K562 (cell line): ENCODE measurements at regions not wholly inside any gene's neighbourhood (a gene's known extent, or its start where the extent isn't known, plus 50 kb on each side); places are given as distances from the start of the nearest gene placed in this dataset.

Experiments
- ATAC-seq: fragments of 200-7000 bp; cut with Tn5 transposase; 3 replicates; pipeline ENCODE4 v1.9.1; 2020; ENCODE audit warnings: moderate library complexity
- BruUV-seq: library from RNA; stranded (reverse); fragments of 400-500 nt; replicated peaks from 2 replicates; lab custom pipeline; 2021; lab: Mats Ljungman, UMichigan
- CTCF ChIA-PET: fragments of 300-600 bp; formaldehyde crosslinking; extraction: SDS; loops from one replicate; lab custom pipeline; 2021; ENCODE audit warnings: low intra/inter-chr PET ratio; lab: Yijun Ruan, JAX
- POLR2A ChIA-PET: fragments of 300-600, 350-650 bp; sonication (Branson Sonifier 250); formaldehyde crosslinking; extraction: SDS; loops from one replicate; lab custom pipeline; 2021; ENCODE audit warnings: antibody characterized with exemption, inconsistent platforms; lab: Yijun Ruan, JAX
- DNase-seq, 4 experiments: peaks; one replicate each; pipeline versions ENCODE4 v3.0.0 to v3.0.0-alpha.2; 2011 to 2018; ENCODE audit warnings: low spot score in 3 of 4, mixed read lengths in 3 of 4; ENCODE audit errors: extremely low read depth in 1 of 4
- FAIRE-seq: peaks from 2 replicates; lab custom pipeline; 2011; peaks lifted over from hg19 to GRCh38; lab: Jason Lieb, UNC
- H2AFZ ChIP-seq: 2 replicates; pipeline ENCODE4 v1.6.0; 2011; ENCODE audit warnings: low read depth, low read length, control low read depth, inconsistent platforms
- H3K27ac ChIP-seq: fragments of 200-600 bp; 3 replicates; pipeline ENCODE4 v1.8.0; 2011; ENCODE audit warnings: low read depth, mild to moderate bottlenecking, control low read depth, inconsistent platforms, low read length, moderate library complexity, mixed read lengths; ENCODE audit errors: extremely low read depth
- H3K27me3 ChIP-seq, 2 experiments: fragments of 300-600 bp in 1 of 2; 2 replicates in 1 of 2; 3 replicates in 1 of 2; pipeline versions ENCODE4 v1.6.0 to v1.8.0; 2011; ENCODE audit warnings: inconsistent platforms in 2 of 2, low read length in 2 of 2, mild to moderate bottlenecking in 1 of 2, mixed read lengths in 1 of 2, moderate library complexity in 1 of 2; ENCODE audit not compliant: control insufficient read depth in 2 of 2, insufficient read depth in 2 of 2
- H3K36me3 ChIP-seq: fragments of 300-600 bp; 3 replicates; pipeline ENCODE4 v1.8.0; 2011; ENCODE audit warnings: mild to moderate bottlenecking, low read length, inconsistent platforms; ENCODE audit not compliant: control insufficient read depth, insufficient read depth
- H3K4me1 ChIP-seq, 2 experiments: fragments of 200-600 bp in 1 of 2; replicated peaks in 1 of 2; 2 replicates in 1 of 2; 3 replicates in 1 of 2; pipeline versions ENCODE4 v1.5.1 to v1.8.0; 2011; ENCODE audit warnings: inconsistent platforms in 2 of 2, low read length in 2 of 2, mild to moderate bottlenecking in 1 of 2, mixed read lengths in 1 of 2, moderate library complexity in 1 of 2; ENCODE audit not compliant: control insufficient read depth in 2 of 2, insufficient read depth in 2 of 2
- H3K4me2 ChIP-seq: 2 replicates; pipeline ENCODE4 v1.6.1; 2011; ENCODE audit warnings: low read length, control low read depth, inconsistent platforms, mixed read lengths; ENCODE audit not compliant: insufficient read depth
- H3K4me3 ChIP-seq: fragments of 200-600 bp; sonication (generic), shearing (Covaris generic); 2 replicates; pipeline ENCODE4 v1.5.1; 2016; ENCODE audit warnings: control low read depth, inconsistent platforms
- H3K79me2 ChIP-seq: fragments of 200-600 bp; 3 replicates; pipeline ENCODE4 v1.8.0; 2011; ENCODE audit warnings: low read length, inconsistent platforms; ENCODE audit not compliant: control insufficient read depth, insufficient read depth
- H3K9ac ChIP-seq, 2 experiments: 2 replicates each; pipeline versions ENCODE4 v1.6.0 to v1.6.1; 2011; ENCODE audit warnings: low read depth in 2 of 2, low read length in 2 of 2, control low read depth in 1 of 2, inconsistent platforms in 1 of 2, mild to moderate bottlenecking in 1 of 2, mixed read lengths in 1 of 2; ENCODE audit not compliant: insufficient read depth in 1 of 2
- H3K9me1 ChIP-seq: one replicate; pipeline ENCODE4 v1.6.0; 2011; ENCODE audit warnings: inconsistent platforms, mild to moderate bottlenecking, low read length, moderate library complexity; ENCODE audit not compliant: control insufficient read depth, insufficient read depth
- H3K9me3 ChIP-seq: replicated peaks from 2 replicates; pipeline ENCODE4 v1.5.1; 2011; ENCODE audit warnings: low read depth, low read length, inconsistent platforms; ENCODE audit not compliant: control insufficient read depth, insufficient read depth
- H4K20me1 ChIP-seq: replicated peaks from 2 replicates; pipeline ENCODE4 v1.6.1; 2011; ENCODE audit warnings: low read length, inconsistent platforms, mixed read lengths; ENCODE audit not compliant: control insufficient read depth, insufficient read depth
- CEBPB ChIP-seq: fragments of 450-650 bp; IDR thresholded peaks from 2 replicates; pipeline ENCODE4 v1.6.1; 2016; ENCODE audit warnings: missing genetic modification characterization, missing compliant biosample characterization
- E2F1 ChIP-seq: sonication (generic); formaldehyde crosslinking; IDR thresholded peaks from 2 replicates; pipeline ENCODE4 v1.8.1; 2023; ENCODE audit warnings: mild to moderate bottlenecking, missing genetic modification reagents, moderate library complexity
- KLF16 ChIP-seq: IDR thresholded peaks from 2 replicates; pipeline ENCODE4 v1.6.1; 2016; ENCODE audit warnings: antibody characterized with exemption
- POU5F1 ChIP-seq: fragments of 150-350 bp; IDR thresholded peaks from 2 replicates; pipeline ENCODE4 v1.6.1; 2014; ENCODE audit warnings: borderline replicate concordance, low read length, low read depth, mild to moderate bottlenecking; ENCODE audit not compliant: partially characterized antibody
- U2AF2 ChIP-seq: fragments of 200-400 bp; formaldehyde crosslinking; optimal IDR thresholded peaks from 2 replicates; pipeline ENCODE3; 2017; ENCODE audit warnings: low read depth, mild to moderate bottlenecking, low read length
- ZNF512 ChIP-seq: IDR thresholded peaks from 2 replicates; pipeline ENCODE4 v1.6.1; 2016; ENCODE audit warnings: missing genetic modification characterization, missing compliant biosample characterization
- WGBS: fragments of 100-300 bp; shearing (Covaris generic); methylation state at CpG from one replicate; pipeline ENCODE4 v1.1.6; 2016; ENCODE audit warnings: low coverage, mixed read lengths; ENCODE audit not compliant: insufficient coverage; ENCODE audit errors: missing lambda C conversion rate; 5-methylcytosine and 5-hydroxymethylcytosine counted together
- in situ Hi-C: fragments of 300-500 bp; cut with MboI; formaldehyde crosslinking; loops from 4 replicates; pipeline ENCODE4 v1.15.0; 2018; ENCODE audit warnings: inconsistent platforms, mixed read lengths
- intact Hi-C: fragments of 100-400 bp; cut with micrococcal nuclease; formaldehyde crosslinking; loops from 2 replicates; pipeline ENCODE4 v1.14.2; 2022

- H3K27me3 ChIP-seq: no peaks in the 10 kb centered on the region
- H3K9ac ChIP-seq: no peak overlapping the region
- POLR2A ChIA-PET: no interaction called here
- WGBS: 0% methylated on average over 1 of the region's 1 CpG
- no peaks in the 10 kb centered on the region for H3K36me3 ChIP-seq
- H2AFZ ChIP-seq: no peak overlapping the region
- H3K9me1 ChIP-seq: no peaks in the 10 kb centered on the region
- intact Hi-C loops: no loop called here
- ATAC-seq: no peak
- no peak overlapping the region for H3K4me3 ChIP-seq
- CTCF ChIA-PET: no interaction called here
- H3K79me2 ChIP-seq: no peaks in the 10 kb centered on the region
- DNase-seq: no peak
- H3K9me3 ChIP-seq: no peaks in the 10 kb centered on the region
- BruUV-seq: no TSS peak
- no peak overlapping the region for H3K27ac ChIP-seq
- H4K20me1 ChIP-seq: no peaks in the 10 kb centered on the region
- H3K4me1 ChIP-seq: no peaks in the 10 kb centered on the region
- no peak for FAIRE-seq
- in situ Hi-C loops: no loop called here
- TF ChIP-seq U2AF2 (no peak), ZNF512 (tag) (no peak), POU5F1 (no peak), KLF16 (no peak), E2F1 (CRISPR knock-in tag) (no peak), CEBPB (tag) (no peak)
- H3K4me2 ChIP-seq: no peak overlapping the region
Observed at GRCh38 chr2:22458440-22458839, 926.5 kb upstream of the KLHL29 start.
